ENCODE measurements at regions not wholly inside any gene's neighbourhood (a gene's known extent, or its start where the extent isn't known, plus 50 kb on each side); places are given as distances from the start of the nearest gene placed in this dataset.
A peak's percentile ranks its signal among the peaks of the same experiment; 100 is the strongest.

- no peak overlapping the region for H3K4me3 ChIP-seq (ENCODE audit: low read depth, low read length)
- DNase-seq (ENCODE audit: low read depth), result no peak
Measured at GRCh38 chr10:58019863-58020537, 247.7 kb downstream of the IPMK start.

DNA sequence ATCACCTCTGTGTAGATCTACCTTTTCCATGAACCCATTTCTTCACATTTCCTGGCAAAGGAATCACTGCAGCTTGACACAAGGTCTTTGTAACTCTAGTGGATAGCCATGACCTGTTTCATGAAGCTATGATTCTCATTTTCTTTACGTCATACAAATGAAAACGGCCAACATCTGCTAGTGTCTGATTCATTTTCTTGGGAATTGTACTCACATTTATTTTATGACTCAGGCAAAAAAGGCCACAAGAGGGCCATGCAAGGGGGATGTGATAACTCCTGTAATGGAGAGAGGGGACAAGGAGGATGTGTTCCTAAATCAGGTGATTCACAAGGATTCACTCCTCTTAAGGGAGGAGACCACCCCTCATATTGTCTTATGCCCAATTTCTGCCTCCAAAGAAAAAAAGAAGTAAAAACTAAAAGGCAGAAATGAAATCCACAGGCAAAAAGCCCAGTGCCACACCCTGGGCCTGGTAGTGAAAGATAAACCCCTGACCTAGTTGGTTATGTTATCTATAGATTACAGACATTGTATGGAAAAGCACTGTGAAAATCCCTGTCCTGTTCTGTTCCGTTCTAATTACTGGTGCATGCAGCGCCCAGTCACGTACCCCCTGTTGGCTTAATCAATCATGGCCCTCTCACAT lies 249.9 kb downstream of the IPMK start:
- DNase-seq (ENCODE audit: low read depth), result peak; percentile 91
- no peak overlapping the region for H3K4me3 ChIP-seq (ENCODE audit: low read depth, low read length)

DNA sequence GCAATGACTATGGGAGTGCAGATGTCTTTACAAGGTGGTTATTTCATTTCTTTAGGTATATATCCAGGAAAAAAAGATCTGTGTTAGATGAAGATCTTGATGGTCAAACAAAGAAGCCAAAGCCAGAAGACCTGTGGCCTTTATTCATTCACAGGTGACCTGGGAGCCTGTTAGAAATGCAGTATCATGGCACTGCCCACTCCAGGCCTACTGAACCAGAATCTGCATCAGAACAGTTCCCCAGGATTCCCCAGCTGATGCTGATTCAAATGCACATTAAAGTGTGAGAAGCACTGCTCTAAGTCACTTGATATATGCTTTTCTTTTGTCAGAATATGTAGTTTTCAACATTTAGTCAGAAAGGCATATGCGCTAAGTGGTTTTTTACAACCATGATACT lies 251.1 kb downstream of the IPMK start:
- DNase-seq (ENCODE audit: low read depth), result no peak
- H3K4me3 ChIP-seq (ENCODE audit: low read depth, low read length), result no peak overlapping the region

DNA sequence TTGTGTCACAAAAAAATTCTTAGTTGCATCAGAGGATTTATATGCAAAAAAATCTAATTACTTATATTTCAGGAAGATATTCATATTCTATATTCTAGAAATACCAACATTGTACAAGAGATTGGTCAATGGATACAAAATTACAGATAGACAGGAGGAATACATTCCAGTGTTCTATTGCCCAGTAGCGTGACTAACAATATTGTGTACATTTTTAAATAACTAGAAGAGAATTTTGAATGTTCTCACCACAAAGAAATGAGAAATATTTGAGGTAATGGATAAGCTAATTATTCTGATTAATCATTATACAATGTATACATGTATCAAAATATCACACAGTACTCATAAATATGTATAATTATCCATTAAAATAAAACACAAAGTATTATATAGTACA lies 253.3 kb downstream of the IPMK start:
- DNase-seq (ENCODE audit: low read depth), result no peak
- no peak overlapping the region for H3K4me3 ChIP-seq (ENCODE audit: low read depth, low read length)

DNA sequence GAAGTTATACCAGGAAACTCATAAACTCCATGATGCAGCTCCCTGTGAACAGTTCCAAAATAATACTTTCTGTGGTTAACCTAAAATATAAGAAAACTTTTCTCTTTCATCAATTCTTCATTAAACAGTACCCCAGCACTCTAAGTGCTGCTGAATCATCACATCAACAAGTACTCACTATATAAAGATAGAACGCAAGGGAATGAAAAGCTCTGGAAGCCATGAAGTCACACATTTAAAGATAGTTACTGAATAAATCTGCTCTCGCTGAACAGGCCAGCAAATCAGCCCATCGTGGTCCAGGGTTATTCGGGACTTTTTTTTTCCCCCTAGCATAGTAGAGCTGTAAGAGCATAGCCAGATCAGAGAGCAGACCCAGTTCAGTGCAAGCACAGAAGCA lies 254.3 kb downstream of the IPMK start:
- no peak for DNase-seq (ENCODE audit: low read depth)
- H3K4me3 ChIP-seq (ENCODE audit: low read depth, low read length), result no peak overlapping the region

DNA sequence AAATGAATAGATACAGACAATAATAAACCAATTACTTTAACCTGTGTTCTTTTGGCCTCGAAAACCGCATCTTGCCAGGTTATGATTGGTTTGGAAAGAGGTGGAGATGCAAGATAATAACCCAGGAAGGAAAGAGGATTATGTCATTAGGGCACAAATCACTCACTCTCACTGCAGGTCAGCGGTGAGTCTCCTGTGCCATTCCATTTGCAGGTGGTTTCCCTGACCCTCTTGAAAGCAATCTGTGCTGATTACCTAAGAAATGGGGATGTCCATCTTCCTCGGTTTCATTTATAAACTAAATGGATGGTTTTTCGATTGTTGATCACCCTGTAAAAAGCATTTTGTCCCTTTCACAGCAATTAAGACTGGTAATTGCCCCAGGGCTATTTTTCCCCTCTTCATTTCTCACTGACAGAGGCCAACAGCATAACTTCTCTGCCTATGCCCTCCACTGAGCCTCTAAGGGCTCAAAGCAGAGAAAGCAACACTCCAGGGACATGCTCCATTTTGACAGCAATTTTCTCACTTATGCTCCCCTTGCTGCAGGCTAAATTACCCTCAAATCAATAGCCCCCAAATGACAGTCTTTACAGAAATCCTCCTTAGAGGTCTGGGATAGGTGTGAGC lies 257.5 kb downstream of the IPMK start:
- no peak overlapping the region for H3K4me3 ChIP-seq (ENCODE audit: low read depth, low read length)

DNA sequence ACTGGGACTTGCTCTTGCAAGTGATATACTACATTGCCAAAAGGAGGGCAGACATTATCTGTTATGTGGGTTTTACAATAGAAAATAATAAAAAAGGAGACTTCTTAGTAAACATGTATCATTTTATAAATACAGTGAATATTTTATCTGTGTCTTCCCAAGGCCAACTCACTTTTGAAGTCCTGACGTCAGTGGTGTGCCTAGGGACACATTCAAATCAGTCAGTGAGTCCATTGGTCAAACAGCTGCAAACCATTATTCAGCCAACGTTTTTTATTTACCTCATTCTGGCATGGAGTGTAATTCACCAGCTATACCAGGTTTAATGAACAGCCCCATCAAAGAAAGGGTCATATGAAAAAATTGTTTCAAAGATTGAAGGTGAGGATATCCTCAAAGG lies 263.7 kb downstream of the IPMK start:
- no peak overlapping the region for H3K4me3 ChIP-seq (ENCODE audit: low read depth, low read length)
- DNase-seq (ENCODE audit: low read depth), result no peak

More for the DNA sequence above, 257.5 kb downstream of the IPMK start:
- DNase-seq (ENCODE audit: low read depth), result no peak

DNA sequence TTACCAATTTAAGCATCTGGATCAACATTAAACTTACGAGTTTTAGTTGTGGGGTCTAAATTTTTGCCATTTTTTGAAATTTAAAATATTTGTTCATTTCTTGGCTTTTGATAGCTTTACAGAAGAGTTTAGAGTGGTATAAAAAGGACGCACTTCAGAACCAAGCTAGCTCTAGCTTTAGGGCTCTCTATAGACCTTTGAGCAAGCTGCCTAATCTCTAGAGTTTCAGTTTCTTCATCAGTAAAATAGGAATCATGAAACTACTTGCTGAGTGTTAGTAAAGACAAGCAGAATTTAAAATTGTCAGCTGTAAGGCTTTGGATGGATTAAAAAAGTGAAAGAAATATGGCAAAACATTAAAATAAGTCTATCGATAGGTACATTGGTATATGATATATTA lies 266.5 kb downstream of the IPMK start:
- no peak overlapping the region for H3K4me3 ChIP-seq (ENCODE audit: low read depth, low read length)
- DNase-seq (ENCODE audit: low read depth), result no peak

- no peak overlapping the region for H3K4me3 ChIP-seq (ENCODE audit: low read depth, low read length)
Measured at GRCh38 chr10:57996536-57996935, 271.2 kb downstream of the IPMK start.

GRCh38 chr10:57993302-57993701 lies 274.4 kb downstream of the IPMK start:
- DNase-seq (ENCODE audit: low read depth), result no peak
- no peak overlapping the region for H3K4me3 ChIP-seq (ENCODE audit: low read depth, low read length)

More at GRCh38 chr10:57996536-57996935, 271.2 kb downstream of the IPMK start:
- DNase-seq (ENCODE audit: low read depth), result no peak

- no peak for DNase-seq (ENCODE audit: low read depth)
Measured at GRCh38 chr10:57992321-57993077, 275.2 kb downstream of the IPMK start.

GRCh38 chr10:57988964-57989363 lies 278.7 kb downstream of the IPMK start:
- H3K4me3 ChIP-seq (ENCODE audit: low read depth, low read length), result no peak overlapping the region
- no peak for DNase-seq (ENCODE audit: low read depth)

More at GRCh38 chr10:57992321-57993077, 275.2 kb downstream of the IPMK start:
- H3K4me3 ChIP-seq (ENCODE audit: low read depth, low read length), result no peak overlapping the region

- DNase-seq (ENCODE audit: low read depth), result no peak
- H3K4me3 ChIP-seq (ENCODE audit: low read depth, low read length), result no peak overlapping the region
Measured at GRCh38 chr10:57987055-57987721, 280.5 kb downstream of the IPMK start.

DNA sequence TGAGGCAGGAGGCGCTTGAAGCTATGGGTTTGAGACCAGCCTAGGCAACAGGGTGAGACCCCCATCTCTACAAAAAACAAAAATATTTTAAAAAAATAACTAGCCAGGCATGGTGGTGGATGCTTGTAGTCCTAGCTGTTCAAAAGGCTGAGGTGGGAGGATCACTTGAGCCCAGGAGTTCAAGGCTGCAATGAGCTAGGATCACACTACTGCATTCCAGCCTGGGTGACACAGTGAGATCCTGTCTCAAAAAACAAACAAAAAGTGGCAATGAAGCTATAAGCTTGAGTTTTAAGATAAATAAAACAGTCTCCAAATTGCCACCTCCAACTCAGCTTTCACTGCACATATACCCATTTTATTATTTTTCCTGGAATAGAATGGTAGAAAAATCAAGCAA lies 281.3 kb downstream of the IPMK start:
- no peak overlapping the region for H3K4me3 ChIP-seq (ENCODE audit: low read depth, low read length)
- DNase-seq (ENCODE audit: low read depth), result no peak

DNA sequence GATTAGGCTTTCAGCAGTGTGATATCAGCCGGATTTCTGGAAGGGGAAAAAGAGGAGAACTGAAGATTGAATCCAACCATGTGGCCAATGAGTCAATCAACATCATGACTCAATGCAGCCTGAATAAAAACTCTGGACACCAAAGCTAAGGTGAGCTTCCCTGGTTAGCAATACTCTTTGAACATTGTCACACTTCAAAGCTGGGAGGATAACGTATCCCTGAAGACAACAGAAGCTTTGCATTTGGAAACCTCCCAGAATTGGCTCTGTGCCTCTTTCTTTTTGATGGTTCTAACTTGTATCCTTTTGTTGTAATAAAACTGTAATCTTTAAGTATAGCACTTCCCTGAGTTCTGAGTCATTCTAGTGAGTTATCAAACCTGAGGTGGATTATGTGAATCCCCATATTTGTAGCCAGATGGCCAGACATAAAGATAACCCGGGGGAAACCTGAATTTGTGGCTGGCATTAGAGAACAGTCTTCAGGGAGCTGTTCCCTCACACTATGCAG lies 284.4 kb downstream of the IPMK start:
- H3K4me3 ChIP-seq (ENCODE audit: low read depth, low read length), result no peak overlapping the region
- no peak for DNase-seq (ENCODE audit: low read depth)

GRCh38 chr10:57982091-57982490 lies 285.6 kb downstream of the IPMK start:
- no peak overlapping the region for H3K4me3 ChIP-seq (ENCODE audit: low read depth, low read length)
- DNase-seq (ENCODE audit: low read depth), result no peak

DNA sequence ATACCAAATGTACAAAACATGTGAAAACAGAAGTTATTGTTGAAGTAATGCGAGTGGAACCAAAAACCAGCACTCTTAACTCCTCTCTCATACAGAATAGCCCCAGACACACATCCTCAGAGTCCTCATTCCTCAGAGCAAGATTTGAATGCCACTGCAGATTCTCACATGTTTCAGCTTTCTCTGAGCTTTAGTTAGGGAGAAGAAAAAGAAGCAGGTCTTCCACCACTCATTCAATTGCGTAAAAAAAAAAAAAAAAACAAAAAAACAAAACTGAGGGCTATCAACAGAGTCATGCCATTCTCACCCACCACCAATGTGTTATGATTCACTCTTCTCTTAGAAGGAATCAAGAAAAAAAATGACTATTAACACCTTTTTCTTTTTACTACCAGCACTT lies 287.7 kb downstream of the IPMK start:
- H3K4me3 ChIP-seq (ENCODE audit: low read depth, low read length), result no peak overlapping the region
- DNase-seq (ENCODE audit: low read depth), result no peak

- peak; percentile 54 for DNase-seq (ENCODE audit: low read depth)
- no peak overlapping the region for H3K4me3 ChIP-seq (ENCODE audit: low read depth, low read length)
Measured at GRCh38 chr10:57979491-57979890, 288.2 kb downstream of the IPMK start.

DNA sequence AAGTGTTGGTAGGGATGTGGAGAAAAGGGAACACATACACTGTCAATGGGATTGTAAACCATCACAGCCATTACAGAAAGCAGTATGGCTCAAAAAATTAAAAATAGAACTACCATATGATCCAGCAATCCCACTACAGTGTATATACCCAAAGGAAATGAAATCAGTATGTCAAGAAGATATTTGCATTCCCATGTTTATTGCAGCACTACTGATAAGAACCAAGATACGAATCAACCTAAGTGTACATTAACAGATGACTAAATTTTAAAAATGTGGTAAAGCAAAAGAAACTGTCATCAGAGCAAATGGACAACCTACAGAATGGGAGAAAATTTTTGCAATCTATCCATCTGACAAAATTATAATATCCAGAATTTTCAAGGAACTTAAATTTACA lies 290.4 kb downstream of the IPMK start:
- H3K4me3 ChIP-seq (ENCODE audit: low read depth, low read length), result no peak overlapping the region
- no peak for DNase-seq (ENCODE audit: low read depth)

Data from skeletal muscle cell (primary cell).